OCI-LY7 (cell line): ENCODE measurements at regions not wholly inside any gene's neighbourhood (a gene's known extent, or its start where the extent isn't known, plus 50 kb on each side); places are given as distances from the start of the nearest gene placed in this dataset.

ENCODE experiments used
- BruUV-seq: library from RNA; stranded (reverse); fragments of 400-500 nt; replicated peaks from 2 replicates; lab custom pipeline; 2021; lab: Mats Ljungman, UMichigan
- CTCF ChIA-PET: fragments of 300-600 bp; sonication (Branson Sonifier 250); formaldehyde crosslinking; loops from one replicate; lab custom pipeline; 2022; ENCODE audit warnings: antibody characterized with exemption; ENCODE audit not compliant: unreplicated experiment; lab: Charles Lee
- POLR2A ChIA-PET: fragments of 300-600 bp; sonication (Branson Sonifier 250); formaldehyde crosslinking; loops from one replicate; lab custom pipeline; 2022; ENCODE audit warnings: antibody characterized with exemption; lab: Charles Lee
- DNase-seq: peaks from one replicate; pipeline ENCODE4 v3.0.0-alpha.2; 2015; ENCODE audit warnings: low spot score
- H2AFZ ChIP-seq: fragments of 200-600 bp; sonication (generic), shearing (Covaris generic); 2 replicates; pipeline ENCODE4 v1.6.1; 2014; ENCODE audit warnings: mild to moderate bottlenecking, antibody characterized with exemption, low read length, moderate library complexity
- H3K27ac ChIP-seq: fragments of 200-600 bp; sonication (generic); 2 replicates; pipeline ENCODE4 v1.5.1; 2014; ENCODE audit warnings: mixed run types, low read depth, mild to moderate bottlenecking, moderate library complexity, low read length, inconsistent platforms; ENCODE audit not compliant: poor library complexity, severe bottlenecking
- H3K36me3 ChIP-seq: fragments of 200-600 bp; sonication (generic); 2 replicates; pipeline ENCODE4 v1.6.1; 2014; ENCODE audit warnings: mild to moderate bottlenecking, antibody characterized with exemption, low read length, moderate library complexity, mixed read lengths; ENCODE audit not compliant: insufficient read depth
- H3K4me1 ChIP-seq: fragments of 200-600 bp; sonication (generic); 2 replicates; pipeline ENCODE4 v1.5.1; 2014; ENCODE audit warnings: mild to moderate bottlenecking, low read length; ENCODE audit not compliant: insufficient read depth, poor library complexity, severe bottlenecking
- H3K4me2 ChIP-seq: fragments of 200-600 bp; sonication (generic); 2 replicates; pipeline ENCODE4 v1.6.1; 2014; ENCODE audit warnings: mild to moderate bottlenecking, low read length
- H3K4me3 ChIP-seq: fragments of 200-600 bp; sonication (generic); 2 replicates; pipeline ENCODE4 v1.5.1; 2014; ENCODE audit warnings: mild to moderate bottlenecking, low read depth, low read length; ENCODE audit not compliant: poor library complexity, severe bottlenecking
- H3K79me2 ChIP-seq: fragments of 200-600 bp; sonication (generic); 2 replicates; pipeline ENCODE4 v1.6.1; 2016; ENCODE audit warnings: low read depth, mild to moderate bottlenecking, low read length, moderate library complexity, mixed read lengths; ENCODE audit not compliant: insufficient read depth
- H3K9me2 ChIP-seq: fragments of 200-600 bp; sonication (generic); 2 replicates; pipeline ENCODE4 v1.6.1; 2016; ENCODE audit warnings: mild to moderate bottlenecking, low read length, mixed read lengths; ENCODE audit not compliant: insufficient read depth
- H3K9me3 ChIP-seq: fragments of 200-600 bp; sonication (generic); 2 replicates; pipeline ENCODE4 v1.6.1; 2014; ENCODE audit warnings: mild to moderate bottlenecking, mixed run types, low read length, mixed read lengths
- H4K20me1 ChIP-seq: fragments of 200-600 bp; sonication (generic); 2 replicates; pipeline ENCODE4 v1.6.1; 2014; ENCODE audit warnings: mild to moderate bottlenecking, antibody characterized with exemption, low read length, moderate library complexity, mixed read lengths; ENCODE audit not compliant: insufficient read depth
- CTCF ChIP-seq: fragments of 200-600 bp; sonication (generic); conservative IDR thresholded peaks from 2 replicates; pipeline ENCODE4 v1.5.1; 2014; ENCODE audit warnings: mild to moderate bottlenecking, antibody characterized with exemption, low read length, moderate library complexity, mixed read lengths
- EZH2phosphoT487 ChIP-seq: fragments of 200-600 bp; sonication (generic); IDR thresholded peaks from 2 replicates; pipeline ENCODE4 v1.6.1; 2018; ENCODE audit warnings: low read depth, borderline replicate concordance, mild to moderate bottlenecking, mixed run types, antibody characterized with exemption, low read length, moderate library complexity, mixed read lengths
- intact Hi-C: fragments of 100-400 bp; cut with micrococcal nuclease; formaldehyde crosslinking; loops from one replicate; pipeline ENCODE4 v1.10.0; 2022; ENCODE audit not compliant: unreplicated experiment

- Histone ChIP-seq H3K4me1 (no peaks in the 10 kb centered on the region), H3K4me3 (no peak overlapping the region), H3K27ac (no peak overlapping the region), H3K9me3 (no peaks in the 10 kb centered on the region), H3K4me2 (no peak overlapping the region), H4K20me1 (no peaks in the 10 kb centered on the region), H2AFZ (no peak overlapping the region), H3K9me2 (no peaks in the 10 kb centered on the region), H3K36me3 (no peaks in the 10 kb centered on the region), H3K79me2 (no peaks in the 10 kb centered on the region)
- POLR2A ChIA-PET: interaction anchor here (0.7 kb wide), 1 partner anchor 47 kb away, joined by 3 read pairs; no protein-coding TSS in a partner anchor
- intact Hi-C loops: no loop called here
- TF ChIP-seq EZH2phosphoT487 (no peak), CTCF (no peak)
- no peak for DNase-seq
- CTCF ChIA-PET: no interaction called here
- BruUV-seq: no TSS peak
Measured at GRCh38 chr4:60296386-60296785, 903.7 kb upstream of the ADGRL3 start.

DNA sequence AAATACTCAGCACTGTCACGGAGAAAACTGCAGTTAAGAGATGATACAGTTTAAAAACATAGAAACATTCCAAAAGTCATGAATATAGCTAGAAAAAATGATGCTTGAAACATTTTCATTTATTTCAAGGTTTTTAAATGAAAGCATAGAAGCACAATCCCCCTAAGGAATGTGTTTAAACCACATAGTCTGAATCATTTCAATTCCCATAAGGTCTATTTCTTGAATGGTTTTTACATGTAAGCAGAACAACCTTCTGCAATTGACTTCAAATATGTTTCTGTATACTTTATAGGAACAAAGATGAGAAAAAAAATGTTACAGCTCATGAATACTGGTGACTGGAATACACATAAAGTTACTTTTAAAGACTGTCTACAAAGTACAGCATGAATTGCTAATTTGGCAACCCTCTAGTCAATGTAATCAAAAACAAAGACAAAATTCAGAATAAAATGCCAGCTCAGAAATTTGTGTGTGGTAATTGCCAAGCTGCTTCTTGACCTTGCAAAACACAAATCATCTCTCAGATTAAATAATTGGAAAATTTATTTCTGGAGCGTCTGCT, 886.4 kb upstream of the ADGRL3 start:
- POLR2A ChIA-PET: no interaction called here
- peaks cover 7% of the 10 kb centered on the region; the same call in 1 of the 2 replicates for H3K9me3 ChIP-seq
- intact Hi-C loops: no loop called here
- no peak for DNase-seq
- H4K20me1 ChIP-seq: no peaks in the 10 kb centered on the region
- no peaks in the 10 kb centered on the region for H3K4me1 ChIP-seq
- no peak overlapping the region for H3K27ac ChIP-seq
- H3K79me2 ChIP-seq: no peaks in the 10 kb centered on the region
- H2AFZ ChIP-seq: no peak overlapping the region
- H3K4me3 ChIP-seq: no peak overlapping the region
- H3K9me2 ChIP-seq: no peaks in the 10 kb centered on the region
- CTCF ChIA-PET: no interaction called here
- BruUV-seq: no TSS peak
- no peak overlapping the region for H3K4me2 ChIP-seq
- H3K36me3 ChIP-seq: no peaks in the 10 kb centered on the region
- TF ChIP-seq CTCF (no peak), EZH2phosphoT487 (no peak)

- POLR2A ChIA-PET: no interaction called here
- Histone ChIP-seq H3K27ac (no peak overlapping the region), H4K20me1 (no peaks in the 10 kb centered on the region), H3K36me3 (no peaks in the 10 kb centered on the region), H3K9me2 (no peaks in the 10 kb centered on the region), H3K4me1 (no peaks in the 10 kb centered on the region), H2AFZ (no peak overlapping the region), H3K4me3 (no peak overlapping the region), H3K9me3 (peaks cover 7% of the 10 kb centered on the region; the same call in 1 of the 2 replicates), H3K4me2 (no peak overlapping the region), H3K79me2 (no peaks in the 10 kb centered on the region)
- TF ChIP-seq CTCF: no peak
- no peak for TF ChIP-seq EZH2phosphoT487
- DNase-seq: no peak
- intact Hi-C loops: no loop called here
- CTCF ChIA-PET: no interaction called here
- BruUV-seq: no TSS peak
Measured at GRCh38 chr4:60314416-60314815, 885.7 kb upstream of the ADGRL3 start.
